HG02798 (cell line): ENCODE measurements at regions not wholly inside any gene's neighbourhood (a gene's known extent, or its start where the extent isn't known, plus 50 kb on each side); places are given as distances from the start of the nearest gene placed in this dataset.

Source experiments
- ATAC-seq: cut with Tn5 transposase; IDR thresholded peaks from one replicate; pipeline ENCODE4 v1.9.1; 2021; ENCODE audit warnings: mild to moderate bottlenecking; ENCODE audit not compliant: unreplicated experiment, poor library complexity

DNA sequence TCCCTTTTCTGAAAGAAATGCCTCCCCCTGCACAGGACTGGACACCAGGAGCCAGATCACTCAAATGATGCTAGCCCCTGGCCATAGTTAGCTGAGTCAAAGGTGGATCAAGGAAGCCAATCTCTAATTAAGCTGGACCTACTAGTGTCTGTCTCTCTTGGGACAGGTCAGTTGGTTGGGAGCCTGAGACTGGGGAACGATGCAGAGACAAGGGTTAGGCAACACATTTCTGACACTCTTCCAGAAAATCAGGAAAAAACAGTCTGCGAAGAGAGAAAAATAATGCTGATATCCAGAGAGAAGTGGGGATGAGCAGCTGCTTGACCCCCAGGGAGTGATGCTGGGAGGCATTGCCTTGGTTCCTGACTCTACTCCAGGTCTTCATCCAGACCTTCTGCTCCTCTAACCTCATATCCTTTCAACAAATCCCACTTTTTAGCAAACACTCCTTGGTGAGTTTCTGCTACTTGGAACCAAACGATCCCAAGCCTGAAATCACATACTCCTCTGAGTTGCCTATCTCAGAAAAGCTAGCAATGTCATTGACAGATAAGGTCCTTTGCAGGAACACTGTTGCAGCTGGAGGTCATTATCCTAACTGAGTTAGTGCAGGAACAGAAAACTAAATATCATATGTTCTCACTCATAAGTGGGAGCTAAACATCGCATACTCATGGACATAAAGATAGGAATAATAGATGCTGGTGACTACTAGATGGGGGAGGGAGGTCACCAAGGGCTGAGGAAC is 369.7 kb downstream of the COG6 start:
- ATAC-seq: no peak

GRCh38 chr13:40026174-40026585 is 370.7 kb downstream of the COG6 start:
- peak; percentile 91 for ATAC-seq

GRCh38 chr13:40026741-40027140 is 371.3 kb downstream of the COG6 start:
- ATAC-seq: peak; percentile 40

DNA sequence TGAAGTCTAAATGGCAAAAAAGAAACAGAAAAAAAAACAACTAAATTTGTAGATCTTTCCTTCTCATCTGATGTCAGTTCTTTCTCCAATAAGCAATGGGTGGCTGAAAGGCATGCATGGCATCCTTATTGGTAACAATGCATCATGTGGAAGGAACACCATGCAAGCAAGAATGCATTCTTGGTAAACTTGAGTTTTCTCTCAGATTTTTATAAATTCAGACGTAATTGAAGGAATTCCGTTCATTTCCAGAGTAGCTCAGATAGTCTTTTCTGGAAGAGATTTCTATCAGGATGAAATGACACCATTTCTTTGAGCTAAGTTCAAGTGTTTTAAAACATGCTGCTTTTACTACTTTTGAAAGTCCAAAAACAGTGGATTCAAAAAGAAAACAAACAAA is 373.0 kb downstream of the COG6 start:
- ATAC-seq: no peak

GRCh38 chr13:40031031-40031430 is 375.6 kb downstream of the COG6 start:
- ATAC-seq: no peak

- no peak for ATAC-seq
These were observed 383.6 kb downstream of the COG6 start for GRCh38 chr13:40039061-40039460.

GRCh38 chr13:40042991-40043390 is 387.5 kb downstream of the COG6 start:
- no peak for ATAC-seq

DNA sequence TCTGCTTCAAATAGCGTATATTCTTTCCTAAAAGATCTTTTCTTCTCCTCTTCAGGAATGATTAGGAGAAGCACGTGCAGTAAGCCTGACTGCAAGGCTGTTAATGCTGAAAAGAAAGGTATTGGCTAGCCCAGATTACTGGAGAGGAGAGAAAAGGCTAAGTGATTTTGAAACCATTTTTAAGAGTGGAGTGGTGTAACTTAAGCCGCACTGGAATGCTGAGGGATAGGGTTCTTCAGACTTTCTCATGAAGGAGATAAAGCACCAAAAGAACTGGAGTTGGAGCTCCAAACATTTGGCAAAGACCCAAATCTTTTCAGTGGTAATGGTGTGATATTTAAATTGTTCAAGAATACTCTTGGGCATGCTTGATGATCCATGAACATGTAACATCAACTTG is 388.3 kb downstream of the COG6 start:
- ATAC-seq: no peak

- peak; percentile 96 for ATAC-seq
These were observed 391.9 kb downstream of the COG6 start for GRCh38 chr13:40047322-40047771.

DNA sequence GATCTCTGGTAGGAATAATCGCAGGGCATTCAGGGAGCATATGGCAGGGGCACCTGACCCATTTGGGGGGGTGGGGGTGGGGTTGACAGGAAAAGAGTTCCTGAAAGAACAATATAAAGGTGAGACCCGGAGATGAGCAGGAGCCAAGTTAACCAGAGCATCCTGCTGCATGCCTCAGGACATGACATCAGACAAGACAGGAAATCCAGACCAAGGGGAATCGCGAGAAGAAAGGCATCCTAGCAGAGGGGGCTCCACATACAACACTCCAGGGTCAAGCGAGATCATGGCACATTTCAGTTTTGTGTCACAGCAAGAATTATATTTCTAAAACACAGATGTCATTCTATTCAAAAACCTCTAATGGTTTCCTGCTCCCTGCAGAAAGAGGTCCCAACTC is 393.1 kb downstream of the COG6 start:
- ATAC-seq: no peak

DNA sequence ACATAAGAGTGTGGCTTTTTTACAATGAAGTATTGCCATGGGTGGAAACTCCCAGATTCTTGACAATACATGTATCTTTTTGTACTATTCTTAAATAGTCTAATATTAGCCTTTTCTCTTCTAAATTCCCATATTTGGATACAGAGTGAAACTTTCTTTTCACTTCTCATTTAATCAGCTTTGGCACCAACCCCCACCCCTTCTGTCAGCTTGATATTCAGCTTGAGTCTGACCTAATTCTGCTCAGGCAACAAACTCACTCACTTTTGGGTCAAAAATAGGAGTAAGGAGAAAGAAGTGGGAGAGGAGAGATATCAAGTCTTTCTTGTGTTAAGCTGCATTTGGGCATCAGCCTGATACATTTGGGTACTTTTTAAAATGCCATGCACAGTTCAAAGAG is 397.5 kb downstream of the COG6 start:
- no peak for ATAC-seq

DNA sequence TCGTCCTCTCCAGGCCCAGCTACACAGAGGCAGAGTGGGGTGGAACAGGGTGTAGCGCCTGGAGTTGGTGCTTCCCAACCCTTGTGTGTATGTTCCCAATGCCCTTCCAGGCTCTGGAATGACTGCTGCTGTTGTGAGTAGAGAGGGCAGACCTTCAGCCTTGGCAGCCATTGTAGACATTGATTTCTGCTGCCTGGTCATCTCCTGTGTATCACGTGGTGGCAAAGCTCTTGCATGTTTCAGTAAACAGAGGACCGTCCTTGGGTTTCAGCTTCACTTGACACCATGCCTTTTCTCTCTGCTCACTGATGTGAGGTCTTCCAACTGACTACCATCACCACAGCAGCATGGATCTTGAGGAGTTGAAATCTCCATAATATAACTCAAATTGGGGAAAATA is 397.9 kb downstream of the COG6 start:
- no peak for ATAC-seq

- ATAC-seq: peak; percentile 55
These were observed 399.0 kb downstream of the COG6 start for GRCh38 chr13:40054422-40054821.

DNA sequence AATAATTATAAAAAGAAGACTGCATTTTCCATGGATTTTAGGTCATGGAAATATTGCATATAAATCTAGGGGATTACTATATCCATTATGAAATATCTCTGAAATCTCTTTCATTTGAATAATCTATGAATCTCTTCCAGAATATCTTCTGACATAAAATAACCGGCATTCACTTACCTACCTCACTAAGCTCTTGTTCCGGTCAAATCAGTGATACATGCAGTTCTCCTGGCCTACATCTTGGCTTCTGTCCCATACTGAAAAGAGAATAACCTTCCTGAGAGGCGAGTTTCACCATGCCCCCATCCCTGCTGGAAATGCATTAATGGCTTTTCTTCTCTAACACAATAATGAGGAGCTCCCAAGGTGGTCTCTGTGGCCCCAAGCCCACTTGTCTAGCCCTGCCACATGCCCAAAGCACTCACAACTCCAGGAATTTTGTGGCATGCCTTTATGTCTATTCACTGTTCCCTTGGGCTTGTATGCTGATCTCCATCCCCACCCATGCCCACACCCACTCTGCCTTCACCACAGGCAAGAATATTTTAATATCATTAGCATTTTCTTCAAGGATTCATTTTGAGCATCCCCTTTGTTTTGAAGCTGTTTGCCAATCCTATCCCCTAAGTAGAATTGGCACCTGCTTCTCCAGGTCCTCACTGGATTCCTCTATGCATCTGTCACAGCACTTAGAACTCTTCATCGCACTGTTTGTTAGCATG is 401.6 kb downstream of the COG6 start:
- no peak for ATAC-seq

- peak; percentile 45 for ATAC-seq
These were observed 403.3 kb downstream of the COG6 start for GRCh38 chr13:40058757-40059236.

GRCh38 chr13:40059540-40060232 is 404.2 kb downstream of the COG6 start:
- ATAC-seq: no peak

GRCh38 chr13:40060296-40061007 is 405.0 kb downstream of the COG6 start:
- ATAC-seq: peak; percentile 85

GRCh38 chr13:40061466-40062450 is 406.3 kb downstream of the COG6 start:
- ATAC-seq: no peak

- ATAC-seq: no peak
These were observed 407.8 kb downstream of the COG6 start for GRCh38 chr13:40063278-40063698.
